Ovary (tissue), 7 donors: ENCODE measurements at regions not wholly inside any gene's neighbourhood (a gene's known extent, or its start where the extent isn't known, plus 50 kb on each side); places are given as distances from the start of the nearest gene placed in this dataset.

Experiments
- DNase-seq, 5 donors: peaks; one replicate each; pipeline ENCODE4 v3.0.0-alpha.2; 2019 to 2020
- H3K27ac ChIP-seq, 2 donors: fragments of 200-600 bp; one replicate each; pipeline versions ENCODE4 v1.5.1 to v1.8.0; 2019 to 2022
- H3K27me3 ChIP-seq: fragments of 200-600 bp; one replicate; pipeline ENCODE4 v1.8.0; 2022
- H3K36me3 ChIP-seq: fragments of 200-600 bp; sonication (generic); one replicate; pipeline ENCODE4 v1.5.1; 2019
- H3K4me1 ChIP-seq: one replicate; pipeline ENCODE4 v1.8.1; 2013; ENCODE audit warnings: mild to moderate bottlenecking, moderate library complexity; ENCODE audit not compliant: insufficient read depth
- H3K4me3 ChIP-seq: fragments of 200-600 bp; sonication (generic); one replicate; pipeline ENCODE4 v1.5.1; 2017
- H3K9me3 ChIP-seq, 2 donors: fragments of 200-600 bp in 1 of 2; sonication (generic) in 1 of 2; one replicate each; pipeline versions ENCODE4 v1.5.1 to v1.8.1; 2013 to 2019; ENCODE audit warnings: mild to moderate bottlenecking in 1 of 2, moderate library complexity in 1 of 2
- CTCF ChIP-seq, 3 donors: fragments of 450-650 bp in 2 of 3; fragments of 200-600 bp in 1 of 3; IDR thresholded peaks; one replicate each; pipeline versions ENCODE4 v1.5.1 to v1.8.0; 2016 to 2022; ENCODE audit warnings: antibody characterized with exemption in 3 of 3, mild to moderate bottlenecking in 1 of 3
- EP300 ChIP-seq: sonication (generic); formaldehyde crosslinking; IDR thresholded peaks from one replicate; pipeline ENCODE4 v1.6.1; 2017; ENCODE audit warnings: antibody characterized with exemption
- POLR2A ChIP-seq: fragments of 450-650 bp; IDR thresholded peaks from one replicate; pipeline ENCODE4 v1.6.1; 2017; ENCODE audit warnings: antibody characterized with exemption, mild to moderate bottlenecking, moderate library complexity
- WGBS, 3 donors: extraction: QIAGEN DNeasy Blood & Tissue Kit in 1 of 3; methylation state at CpG; one replicate each; pipeline versions ENCODE4 v1.1.5 to v1.1.7; 2013 to 2017; 5-methylcytosine and 5-hydroxymethylcytosine counted together
- intact Hi-C, 4 donors: fragments of 100-400 bp; cut with DNase I; formaldehyde crosslinking; loops; one replicate each; pipeline versions ENCODE4 v1.11.0 to v1.15.1; 2022 to 2023
- donor health status: DM: no; HTN: no; CAD: no; lungs with moderate emphysema.
- donor health status: DM: no; HTN: no; CAD: no.
- donor health status: Bipolar disorder and iron deficiency.
- donor health status: DM: no; HTN: no; CAD: no.
- donor health status: DM: yes; HTN: yes; CAD: no.

GRCh38 chr14:40447017-40447416, 1014.8 kb upstream of the FBXO33 start:
- no peaks in the 10 kb centered on the region for H3K9me3 ChIP-seq
- 74 to 90% (median 86%) methylated on average over 3 of the region's 3 CpGs for WGBS, 3 donors
- intact Hi-C loops: no loop called here
- no peak overlapping the region for H3K27ac ChIP-seq
- H3K36me3 ChIP-seq: no peaks in the 10 kb centered on the region
- no peak for TF ChIP-seq POLR2A
- no peak for TF ChIP-seq CTCF (IDR thresholded peaks at IDR 0.05)
- TF ChIP-seq EP300: no peak
- no peaks in the 10 kb centered on the region for H3K4me1 ChIP-seq
- DNase-seq: no peak
- H3K27me3 ChIP-seq: no peaks in the 10 kb centered on the region
- H3K4me3 ChIP-seq: no peak overlapping the region

- Histone ChIP-seq H3K27ac (no peak overlapping the region), H3K4me1 (no peaks in the 10 kb centered on the region), H3K9me3 (no peaks in the 10 kb centered on the region), H3K27me3 (no peaks in the 10 kb centered on the region), H3K36me3 (no peaks in the 10 kb centered on the region), H3K4me3 (no peak overlapping the region)
- no peak for DNase-seq
- 82 to 91% (median 85%) methylated on average over 5 of the region's 5 CpGs for WGBS, 3 donors
- intact Hi-C loops: no loop called here
- TF ChIP-seq POLR2A (no peak), EP300 (no peak), CTCF (IDR thresholded peaks at IDR 0.05) (no peak)
Measured at GRCh38 chr14:40445020-40445419, 1012.8 kb upstream of the FBXO33 start.

DNA sequence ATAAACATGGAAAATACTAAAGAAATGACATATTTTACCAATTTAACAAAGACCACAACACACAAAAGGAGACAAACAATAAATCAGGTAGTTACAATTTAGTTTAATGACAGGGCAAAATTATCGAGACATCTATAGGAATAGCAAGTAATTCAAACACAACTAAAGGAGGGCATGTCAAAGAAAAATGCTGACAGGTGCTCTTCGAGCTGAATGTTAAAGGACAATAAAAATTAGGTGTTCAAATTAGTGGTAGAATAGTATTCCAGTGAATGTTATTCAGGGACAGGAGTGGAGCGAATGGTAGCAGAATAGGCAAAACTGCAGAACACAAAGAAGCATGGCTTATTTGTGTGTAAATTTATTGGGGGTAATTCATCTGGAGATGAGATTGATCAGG, 1004.3 kb upstream of the FBXO33 start:
- no peak for TF ChIP-seq POLR2A
- TF ChIP-seq EP300: no peak
- no peak for TF ChIP-seq CTCF (IDR thresholded peaks at IDR 0.05)
- 84 to 92% (median 84%) methylated on average over 3 of the region's 3 CpGs for WGBS, 3 donors
- Histone ChIP-seq H3K9me3 (no peaks in the 10 kb centered on the region), H3K27ac (no peak overlapping the region), H3K36me3 (no peaks in the 10 kb centered on the region), H3K27me3 (no peaks in the 10 kb centered on the region), H3K4me3 (no peak overlapping the region), H3K4me1 (no peaks in the 10 kb centered on the region)
- no peak for DNase-seq
- intact Hi-C loops: no loop called here

DNA sequence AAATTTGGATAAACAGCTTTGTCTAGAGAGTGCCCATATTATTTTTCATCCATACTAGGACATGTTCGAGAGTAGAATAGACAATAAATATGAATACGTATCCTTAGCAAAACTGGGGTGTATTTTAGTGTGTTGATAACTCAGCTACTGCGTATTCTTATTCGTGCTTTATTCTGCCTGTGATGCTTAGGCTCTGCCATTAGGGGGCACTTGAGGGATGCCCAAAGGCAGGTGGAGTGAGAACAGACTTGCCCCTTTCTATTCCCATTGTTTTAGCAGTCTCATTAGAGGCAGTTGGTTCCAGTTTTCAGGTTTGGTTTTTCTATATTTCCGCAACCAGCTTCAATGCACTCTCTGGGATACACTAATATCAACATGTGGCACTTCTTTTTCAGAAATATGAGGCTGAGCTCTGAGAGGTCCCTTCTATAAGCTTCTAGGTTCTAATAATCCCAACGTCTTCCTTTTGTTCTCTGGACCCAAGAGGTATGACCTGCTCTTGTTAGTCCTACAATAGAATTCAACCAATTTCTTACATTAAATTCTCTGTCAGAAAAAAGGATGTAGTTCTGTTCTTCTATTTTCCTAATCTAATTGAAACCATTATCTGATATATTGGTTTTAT, 985.7 kb upstream of the FBXO33 start:
- H3K27me3 ChIP-seq: no peaks in the 10 kb centered on the region
- intact Hi-C loops: no loop called here
- DNase-seq: no peak
- no peaks in the 10 kb centered on the region for H3K4me1 ChIP-seq
- H3K4me3 ChIP-seq: no peak overlapping the region
- H3K36me3 ChIP-seq: no peaks in the 10 kb centered on the region
- 55 to 62% (median 57%) methylated on average over 6 of the region's 6 CpGs for WGBS, 3 donors
- TF ChIP-seq POLR2A: no peak
- TF ChIP-seq EP300: no peak
- H3K9me3 ChIP-seq: no peaks in the 10 kb centered on the region
- no peak overlapping the region for H3K27ac ChIP-seq

DNA sequence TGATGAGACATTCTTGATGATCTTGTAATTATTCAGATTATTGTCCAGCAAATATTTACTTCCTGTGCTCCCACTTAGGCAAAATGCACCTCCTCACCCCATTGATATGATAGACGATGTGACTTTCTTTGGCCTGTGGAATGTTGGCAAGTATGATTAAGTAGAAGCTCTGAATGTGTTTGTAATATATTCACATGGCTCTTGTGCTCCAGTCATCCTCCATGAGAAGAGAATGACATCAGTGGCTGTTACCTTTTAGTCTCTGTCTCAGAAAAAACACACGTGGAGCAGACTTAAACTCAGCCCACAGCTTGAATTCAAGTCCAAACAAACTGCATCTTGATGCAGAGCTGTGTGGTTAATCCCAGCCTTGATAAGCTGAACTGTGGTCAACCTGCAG, 984.3 kb upstream of the FBXO33 start:
- intact Hi-C loops: no loop called here
- H3K27me3 ChIP-seq: no peaks in the 10 kb centered on the region

More for the DNA sequence above, 984.3 kb upstream of the FBXO33 start:
- Histone ChIP-seq H3K4me1 (no peaks in the 10 kb centered on the region), H3K4me3 (no peak overlapping the region), H3K27ac (no peak overlapping the region), H3K9me3 (no peaks in the 10 kb centered on the region), H3K36me3 (no peaks in the 10 kb centered on the region)
- WGBS, 3 donors: 27 to 52% (median 28%) methylated on average over 2 of the region's 2 CpGs
- DNase-seq: no peak
- no peak for TF ChIP-seq EP300
